Right atrium auricular region (tissue), 2 donors: ENCODE measurements at regions not wholly inside any gene's neighbourhood (a gene's known extent, or its start where the extent isn't known, plus 50 kb on each side); places are given as distances from the start of the nearest gene placed in this dataset.

Experiments
- DNase-seq: peaks from one replicate; pipeline ENCODE4 v3.0.0-alpha.2; 2019; ENCODE audit warnings: low spot score
- H3K27ac ChIP-seq, 2 donors: fragments of 200-600 bp; sonication (generic); 1 replicate in 1 of 2; 2 replicates in 1 of 2; pipeline ENCODE4 v1.5.1; 2016 to 2019
- H3K27me3 ChIP-seq, 2 donors: fragments of 200-600 bp; sonication (generic); one replicate each; pipeline versions ENCODE4 v1.5.1 to v1.6.0; 2017 to 2019
- H3K36me3 ChIP-seq: fragments of 200-600 bp; sonication (generic); one replicate; pipeline ENCODE4 v1.5.1; 2016
- H3K4me1 ChIP-seq, 2 donors: fragments of 200-600 bp; sonication (generic); one replicate each; pipeline versions ENCODE4 v1.5.1 to v1.6.0; 2017 to 2019
- H3K4me3 ChIP-seq, 2 donors: fragments of 200-600 bp; sonication (generic); 1 replicate in 1 of 2; 2 replicates in 1 of 2; pipeline ENCODE4 v1.5.1; 2017 to 2019; ENCODE audit warnings: mild to moderate bottlenecking in 1 of 2, moderate library complexity in 1 of 2
- H3K9me3 ChIP-seq, 2 donors: fragments of 200-600 bp; sonication (generic); one replicate each; pipeline ENCODE4 v1.5.1; 2019
- CTCF ChIP-seq, 2 donors: fragments of 200-600 bp; sonication (generic); IDR thresholded peaks; one replicate each; pipeline ENCODE4 v1.5.1; 2019; ENCODE audit warnings: antibody characterized with exemption in 2 of 2

- Histone ChIP-seq H3K4me1 (no peaks in the 10 kb centered on the region), H3K27me3 (no peaks in the 10 kb centered on the region), H3K9me3 (no peaks in the 10 kb centered on the region), H3K36me3 (no peaks in the 10 kb centered on the region), H3K27ac (no peak overlapping the region), H3K4me3 (no peak overlapping the region)
- no peak for TF ChIP-seq CTCF (IDR thresholded peaks at IDR 0.05)
- DNase-seq, result no peak
Observed at GRCh38 chr6:163998496-163998895, 584.0 kb downstream of the QKI start.

GRCh38 chr6:163996491-163996890, 582.0 kb downstream of the QKI start:
- H3K9me3 ChIP-seq, result no peaks in the 10 kb centered on the region
- DNase-seq, result no peak

GRCh38 chr6:163994566-163994965, 580.0 kb downstream of the QKI start:
- no peak for TF ChIP-seq CTCF (IDR thresholded peaks at IDR 0.05)
- Histone ChIP-seq H3K27me3 (no peaks in the 10 kb centered on the region), H3K27ac (no peak overlapping the region), H3K36me3 (no peaks in the 10 kb centered on the region), H3K4me1 (no peaks in the 10 kb centered on the region), H3K4me3 (no peak overlapping the region), H3K9me3 (no peaks in the 10 kb centered on the region)
- no peak for DNase-seq

More at GRCh38 chr6:163996491-163996890, 582.0 kb downstream of the QKI start:
- Histone ChIP-seq H3K4me1 (no peaks in the 10 kb centered on the region), H3K27ac (no peak overlapping the region), H3K4me3 (no peak overlapping the region), H3K36me3 (no peaks in the 10 kb centered on the region), H3K27me3 (no peaks in the 10 kb centered on the region)
- no peak for TF ChIP-seq CTCF (IDR thresholded peaks at IDR 0.05)

GRCh38 chr6:163992701-163993100, 578.2 kb downstream of the QKI start:
- H3K9me3 ChIP-seq, result no peaks in the 10 kb centered on the region
- no peak for TF ChIP-seq CTCF (IDR thresholded peaks at IDR 0.05)
- DNase-seq, result no peak

GRCh38 chr6:163992056-163992455, 577.5 kb downstream of the QKI start:
- H3K27ac ChIP-seq, result no peak overlapping the region
- H3K4me3 ChIP-seq, result no peak overlapping the region
- H3K36me3 ChIP-seq, result no peaks in the 10 kb centered on the region
- H3K9me3 ChIP-seq, result no peaks in the 10 kb centered on the region
- no peak for TF ChIP-seq CTCF (IDR thresholded peaks at IDR 0.05)
- H3K27me3 ChIP-seq, result no peaks in the 10 kb centered on the region
- DNase-seq, result no peak
- H3K4me1 ChIP-seq, result no peaks in the 10 kb centered on the region

More at GRCh38 chr6:163992701-163993100, 578.2 kb downstream of the QKI start:
- Histone ChIP-seq H3K4me1 (no peaks in the 10 kb centered on the region), H3K36me3 (no peaks in the 10 kb centered on the region), H3K4me3 (no peak overlapping the region), H3K27ac (no peak overlapping the region), H3K27me3 (no peaks in the 10 kb centered on the region)

- no peak for TF ChIP-seq CTCF (IDR thresholded peaks at IDR 0.05)
Observed at GRCh38 chr6:163991321-163991720, 576.8 kb downstream of the QKI start.

More at GRCh38 chr6:163991321-163991720, 576.8 kb downstream of the QKI start:
- no peak for DNase-seq
- no peak overlapping the region for H3K27ac ChIP-seq
- no peak overlapping the region for H3K4me3 ChIP-seq
- no peaks in the 10 kb centered on the region for H3K9me3 ChIP-seq
- no peaks in the 10 kb centered on the region for H3K36me3 ChIP-seq
- no peaks in the 10 kb centered on the region for H3K27me3 ChIP-seq
- peaks cover 0 to 5% of the 10 kb centered on the region in 2 donors for H3K4me1 ChIP-seq
